HepG2 (cell line): ENCODE measurements at regions not wholly inside any gene's neighbourhood (a gene's known extent, or its start where the extent isn't known, plus 50 kb on each side); places are given as distances from the start of the nearest gene placed in this dataset.

Experiments used
- ATAC-seq: fragments of 200-7000 bp; cut with Tn5 transposase; 3 replicates; pipeline ENCODE4 v1.9.1; 2020; ENCODE audit warnings: mild to moderate bottlenecking, moderate library complexity
- BruUV-seq: library from RNA; stranded (reverse); fragments of 400-500 nt; replicated peaks from 2 replicates; lab custom pipeline; 2021; lab: Mats Ljungman, UMichigan
- CTCF ChIA-PET: fragments of 300-600 bp; formaldehyde crosslinking; extraction: SDS; loops from one replicate; lab custom pipeline; 2021; ENCODE audit warnings: low total read pairs, inconsistent platforms, low intra/inter-chr PET ratio; lab: Yijun Ruan, JAX
- POLR2A ChIA-PET: fragments of 350-600 bp; sonication (Branson Sonifier 250); formaldehyde crosslinking; loops from one replicate; lab custom pipeline; 2020; ENCODE audit warnings: antibody characterized with exemption, inconsistent platforms; lab: Yijun Ruan, JAX
- DNase-seq: peaks from one replicate; pipeline ENCODE4 v3.0.0-alpha.2; 2015; ENCODE audit warnings: low spot score
- FAIRE-seq: peaks from 3 replicates; lab custom pipeline; 2011; peaks lifted over from hg19 to GRCh38; lab: Jason Lieb, UNC
- H2AFZ ChIP-seq: one replicate; pipeline ENCODE4 v1.6.1; 2011; ENCODE audit warnings: low read length, inconsistent platforms
- H3K27ac ChIP-seq: fragments of 300-600 bp; 3 replicates; pipeline ENCODE4 v1.8.0; 2011; ENCODE audit warnings: mixed run types, mild to moderate bottlenecking, mixed read lengths, low read length, inconsistent platforms; ENCODE audit not compliant: insufficient read depth; ENCODE audit errors: extremely low read length
- H3K27me3 ChIP-seq, 2 experiments: fragments of 200-600 bp in 1 of 2; 2 replicates in 1 of 2; 3 replicates in 1 of 2; pipeline versions ENCODE4 v1.6.0 to v1.8.0; 2011; ENCODE audit warnings: low read length in 2 of 2, mild to moderate bottlenecking in 2 of 2, moderate library complexity in 2 of 2, inconsistent platforms in 1 of 2; ENCODE audit not compliant: insufficient read depth in 2 of 2, control insufficient read depth in 1 of 2
- H3K36me3 ChIP-seq, 2 experiments: fragments of 200-600 bp in 1 of 2; replicated peaks in 1 of 2; 2 replicates in 1 of 2; 3 replicates in 1 of 2; pipeline versions ENCODE4 v1.5.1 to v1.8.0; 2011; ENCODE audit warnings: low read length in 2 of 2, inconsistent platforms in 1 of 2; ENCODE audit not compliant: insufficient read depth in 2 of 2, control insufficient read depth in 1 of 2
- H3K4me1 ChIP-seq: 2 replicates; pipeline ENCODE4 v1.5.1; 2012; ENCODE audit warnings: low read length, inconsistent platforms; ENCODE audit not compliant: insufficient read depth
- H3K4me2 ChIP-seq: 2 replicates; pipeline ENCODE4 v1.6.0; 2011; ENCODE audit warnings: low read depth, low read length, inconsistent platforms
- H3K4me3 ChIP-seq, 3 experiments: fragments of 200-600 bp in 1 of 3; sonication (generic), shearing (Covaris generic) in 1 of 3; replicated peaks in 1 of 3; 2 replicates each; pipeline ENCODE4 v1.5.1; 2011 to 2016; ENCODE audit warnings: low read length in 3 of 3, inconsistent platforms in 2 of 3, low read depth in 2 of 3, mild to moderate bottlenecking in 2 of 3, control low read depth in 1 of 3, mixed read lengths in 1 of 3; ENCODE audit not compliant: insufficient read depth in 1 of 3
- H3K79me2 ChIP-seq: one replicate; pipeline ENCODE4 v1.6.1; 2011; ENCODE audit warnings: low read length, inconsistent platforms; ENCODE audit not compliant: insufficient read depth
- H3K9ac ChIP-seq: 2 replicates; pipeline ENCODE4 v1.6.0; 2011; ENCODE audit warnings: mild to moderate bottlenecking, low read depth, low read length, inconsistent platforms; ENCODE audit not compliant: insufficient read depth
- H3K9me3 ChIP-seq: 2 replicates; pipeline ENCODE4 v1.5.1; 2012; ENCODE audit warnings: mild to moderate bottlenecking, low read length
- H4K20me1 ChIP-seq: 2 replicates; pipeline ENCODE4 v1.6.0; 2011; ENCODE audit warnings: inconsistent platforms, mild to moderate bottlenecking, low read length, moderate library complexity; ENCODE audit not compliant: insufficient read depth
- ATAD3A ChIP-seq: sonication (generic); formaldehyde crosslinking; IDR thresholded peaks from 2 replicates; pipeline ENCODE4 v1.4.0; 2020; ENCODE audit warnings: missing genetic modification reagents
- ATRX ChIP-seq: sonication (generic); formaldehyde crosslinking; IDR thresholded peaks from 2 replicates; pipeline ENCODE4 v1.4.0; 2020; ENCODE audit warnings: missing genetic modification reagents, borderline replicate concordance
- ELF1 ChIP-seq: sonication (generic); formaldehyde crosslinking; IDR thresholded peaks from 2 replicates; pipeline ENCODE4 v1.4.0; 2020; ENCODE audit warnings: missing genetic modification reagents
- MIER2 ChIP-seq: IDR thresholded peaks from 2 replicates; pipeline ENCODE4 v1.6.1; 2016; ENCODE audit warnings: missing biosample characterization, missing genetic modification reagents
- NR3C1 ChIP-seq: sonication (generic); formaldehyde crosslinking; IDR thresholded peaks from 2 replicates; pipeline ENCODE4 v1.4.0; 2020; ENCODE audit warnings: missing genetic modification reagents
- PAWR ChIP-seq: sonication (generic); formaldehyde crosslinking; IDR thresholded peaks from 2 replicates; pipeline ENCODE4 v1.4.0; 2020; ENCODE audit warnings: missing genetic modification reagents, mild to moderate bottlenecking, borderline replicate concordance
- RBM22 ChIP-seq: fragments of 200-400 bp; formaldehyde crosslinking; optimal IDR thresholded peaks from 2 replicates; pipeline ENCODE3; 2017; ENCODE audit warnings: mild to moderate bottlenecking, low read length, moderate library complexity
- TEAD2 ChIP-seq: sonication (generic); formaldehyde crosslinking; IDR thresholded peaks from 2 replicates; pipeline ENCODE4 v1.9.0; 2021; ENCODE audit warnings: missing genetic modification reagents
- YEATS2 ChIP-seq: sonication (generic); formaldehyde crosslinking; IDR thresholded peaks from 2 replicates; pipeline ENCODE4 v1.4.0; 2020; ENCODE audit warnings: missing genetic modification reagents, borderline replicate concordance
- YEATS4 ChIP-seq: sonication (generic); formaldehyde crosslinking; IDR thresholded peaks from 2 replicates; pipeline ENCODE4 v1.4.0; 2020; ENCODE audit warnings: missing genetic modification reagents, borderline replicate concordance
- ZNF143 ChIP-seq: sonication (generic); formaldehyde crosslinking; IDR thresholded peaks from 2 replicates; pipeline ENCODE4 v1.4.0; 2020; ENCODE audit warnings: missing genetic modification reagents
- ZNF337 ChIP-seq: sonication (generic); formaldehyde crosslinking; IDR thresholded peaks from 2 replicates; pipeline ENCODE4 v1.5.1; 2020; ENCODE audit warnings: missing genetic modification reagents, low read depth, mild to moderate bottlenecking, borderline replicate concordance
- ZNF33A ChIP-seq: sonication (generic); formaldehyde crosslinking; IDR thresholded peaks from 2 replicates; pipeline ENCODE4 v1.5.1; 2020; ENCODE audit warnings: missing genetic modification reagents, mild to moderate bottlenecking, moderate library complexity, borderline replicate concordance
- ZNF510 ChIP-seq: sonication (generic); formaldehyde crosslinking; IDR thresholded peaks from 2 replicates; pipeline ENCODE4 v1.4.0; 2020; ENCODE audit warnings: low read depth, mild to moderate bottlenecking, missing genetic modification reagents
- ZNF713 ChIP-seq: sonication (generic); formaldehyde crosslinking; IDR thresholded peaks from 2 replicates; pipeline ENCODE4 v1.4.0; 2020; ENCODE audit warnings: mild to moderate bottlenecking, missing genetic modification reagents
- ZZZ3 ChIP-seq: sonication (generic); formaldehyde crosslinking; IDR thresholded peaks from 2 replicates; pipeline ENCODE4 v1.4.0; 2020; ENCODE audit warnings: missing genetic modification reagents, mild to moderate bottlenecking, borderline replicate concordance
- WGBS: methylation state at CpG from one replicate; pipeline ENCODE4 v1.1.6; 2017; ENCODE audit warnings: low lambda C conversion rate; 5-methylcytosine and 5-hydroxymethylcytosine counted together
- in situ Hi-C: cut with HindIII; loops from 2 replicates; pipeline ENCODE4 v1.10.0; 2017; ENCODE audit warnings: low pct_unique_long_range_greater_than_20kb; ENCODE audit not compliant: extremely low pct_ligation_motif_present
- intact Hi-C: fragments of 100-400 bp; cut with micrococcal nuclease; formaldehyde crosslinking; loops from one replicate; pipeline ENCODE4 v1.10.0; 2022; ENCODE audit not compliant: unreplicated experiment
- TF ChIP-seq, protein P1 (sequence below): sonication (generic); formaldehyde crosslinking; IDR thresholded peaks from 2 replicates; pipeline ENCODE4 v1.4.0; 2020; ENCODE audit warnings: mild to moderate bottlenecking, missing genetic modification reagents
- TF ChIP-seq, protein P2 (sequence below): sonication (generic); formaldehyde crosslinking; IDR thresholded peaks from 2 replicates; pipeline ENCODE4 v1.5.0; 2020; ENCODE audit warnings: mild to moderate bottlenecking, missing genetic modification reagents, borderline replicate concordance

DNA sequence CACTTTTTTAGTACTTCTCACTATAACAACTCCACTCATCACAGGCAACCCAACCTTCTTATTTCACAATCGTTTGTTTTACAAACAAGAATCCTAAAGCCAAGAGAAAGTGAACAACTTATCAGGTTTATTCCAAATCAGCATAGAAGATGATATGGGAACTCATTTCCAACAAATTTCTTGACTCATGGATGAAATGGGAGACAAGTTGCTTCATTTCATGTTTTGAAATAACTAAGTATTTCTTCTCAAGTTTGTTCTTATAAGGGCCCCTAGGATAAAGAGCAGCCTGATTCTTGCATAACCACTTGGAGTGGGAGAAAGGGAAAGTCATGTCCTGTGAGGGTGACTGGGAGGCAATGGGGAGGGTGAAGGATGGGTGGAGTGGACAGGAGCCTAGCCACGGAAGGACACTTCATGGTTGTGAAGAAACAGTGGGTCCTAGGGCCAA, 168.3 kb downstream of the DUSP6 start (continued):
- TF ChIP-seq, protein P1, sequence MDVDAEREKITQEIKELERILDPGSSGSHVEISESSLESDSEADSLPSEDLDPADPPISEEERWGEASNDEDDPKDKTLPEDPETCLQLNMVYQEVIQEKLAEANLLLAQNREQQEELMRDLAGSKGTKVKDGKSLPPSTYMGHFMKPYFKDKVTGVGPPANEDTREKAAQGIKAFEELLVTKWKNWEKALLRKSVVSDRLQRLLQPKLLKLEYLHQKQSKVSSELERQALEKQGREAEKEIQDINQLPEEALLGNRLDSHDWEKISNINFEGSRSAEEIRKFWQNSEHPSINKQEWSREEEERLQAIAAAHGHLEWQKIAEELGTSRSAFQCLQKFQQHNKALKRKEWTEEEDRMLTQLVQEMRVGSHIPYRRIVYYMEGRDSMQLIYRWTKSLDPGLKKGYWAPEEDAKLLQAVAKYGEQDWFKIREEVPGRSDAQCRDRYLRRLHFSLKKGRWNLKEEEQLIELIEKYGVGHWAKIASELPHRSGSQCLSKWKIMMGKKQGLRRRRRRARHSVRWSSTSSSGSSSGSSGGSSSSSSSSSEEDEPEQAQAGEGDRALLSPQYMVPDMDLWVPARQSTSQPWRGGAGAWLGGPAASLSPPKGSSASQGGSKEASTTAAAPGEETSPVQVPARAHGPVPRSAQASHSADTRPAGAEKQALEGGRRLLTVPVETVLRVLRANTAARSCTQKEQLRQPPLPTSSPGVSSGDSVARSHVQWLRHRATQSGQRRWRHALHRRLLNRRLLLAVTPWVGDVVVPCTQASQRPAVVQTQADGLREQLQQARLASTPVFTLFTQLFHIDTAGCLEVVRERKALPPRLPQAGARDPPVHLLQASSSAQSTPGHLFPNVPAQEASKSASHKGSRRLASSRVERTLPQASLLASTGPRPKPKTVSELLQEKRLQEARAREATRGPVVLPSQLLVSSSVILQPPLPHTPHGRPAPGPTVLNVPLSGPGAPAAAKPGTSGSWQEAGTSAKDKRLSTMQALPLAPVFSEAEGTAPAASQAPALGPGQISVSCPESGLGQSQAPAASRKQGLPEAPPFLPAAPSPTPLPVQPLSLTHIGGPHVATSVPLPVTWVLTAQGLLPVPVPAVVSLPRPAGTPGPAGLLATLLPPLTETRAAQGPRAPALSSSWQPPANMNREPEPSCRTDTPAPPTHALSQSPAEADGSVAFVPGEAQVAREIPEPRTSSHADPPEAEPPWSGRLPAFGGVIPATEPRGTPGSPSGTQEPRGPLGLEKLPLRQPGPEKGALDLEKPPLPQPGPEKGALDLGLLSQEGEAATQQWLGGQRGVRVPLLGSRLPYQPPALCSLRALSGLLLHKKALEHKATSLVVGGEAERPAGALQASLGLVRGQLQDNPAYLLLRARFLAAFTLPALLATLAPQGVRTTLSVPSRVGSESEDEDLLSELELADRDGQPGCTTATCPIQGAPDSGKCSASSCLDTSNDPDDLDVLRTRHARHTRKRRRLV (CRISPR knock-in tag) = no peak
- no peak for TF ChIP-seq YEATS4 (CRISPR knock-in tag)
- no peak for TF ChIP-seq RBM22
- TF ChIP-seq YEATS2 (CRISPR knock-in tag) = no peak

DNA sequence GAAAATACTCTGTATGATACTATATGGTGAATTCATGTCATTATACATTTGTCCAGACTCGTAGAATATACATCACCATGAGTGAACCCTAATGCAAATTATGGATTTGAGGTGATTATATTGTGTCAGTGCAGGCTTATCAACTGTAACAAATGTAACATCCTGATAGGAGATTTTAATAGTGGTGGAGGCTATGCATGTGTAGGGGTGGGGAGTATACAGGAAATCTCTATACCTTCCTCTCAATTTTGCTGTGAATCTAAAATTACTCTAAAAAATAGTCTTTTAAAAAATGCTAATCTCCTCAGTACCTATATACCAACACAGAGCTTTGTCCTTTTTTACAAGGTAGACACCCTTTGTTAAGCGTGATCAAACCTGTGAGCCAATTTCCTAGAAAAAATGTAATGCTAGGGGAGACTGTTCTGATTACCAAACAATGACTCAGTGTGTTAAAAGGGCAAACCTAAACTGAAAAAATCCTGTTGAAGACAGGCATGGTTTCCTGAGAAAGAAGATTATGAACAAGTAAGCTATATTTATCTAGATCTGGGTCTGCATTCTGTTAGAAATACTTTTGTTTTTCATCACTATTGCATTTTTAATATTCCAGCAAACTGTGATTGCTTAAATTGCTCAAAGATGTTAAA, 170.9 kb downstream of the DUSP6 start:
- FAIRE-seq (no peak), DNase-seq (no peak), ATAC-seq (no peak)
- WGBS = 9% methylated on average over 2 of the region's 2 CpGs
- no peaks in the 10 kb centered on the region for H4K20me1 ChIP-seq
- H3K27me3 ChIP-seq = no peaks in the 10 kb centered on the region
- CTCF ChIA-PET = no interaction called here
- no peaks in the 10 kb centered on the region for H3K79me2 ChIP-seq
- H3K4me3 ChIP-seq = no peak overlapping the region
- no peak overlapping the region for H3K9ac ChIP-seq
- no peaks in the 10 kb centered on the region for H3K36me3 ChIP-seq
- intact Hi-C loops = no loop called here
- no peak overlapping the region for H3K27ac ChIP-seq
- POLR2A ChIA-PET = no interaction called here
- H3K9me3 ChIP-seq = no peaks in the 10 kb centered on the region
- BruUV-seq = no TSS peak
- H3K4me1 ChIP-seq = no peaks in the 10 kb centered on the region
- in situ Hi-C loops = no loop called here
- no peak overlapping the region for H3K4me2 ChIP-seq
- no peak overlapping the region for H2AFZ ChIP-seq
- no peak for TF ChIP-seq ZNF143 (CRISPR knock-in tag)
- TF ChIP-seq ELF1 (CRISPR knock-in tag) = no peak
- no peak for TF ChIP-seq ZNF510 (CRISPR knock-in tag)
- TF ChIP-seq ZNF33A (CRISPR knock-in tag) = no peak
- no peak for TF ChIP-seq PAWR (CRISPR knock-in tag)
- no peak for TF ChIP-seq NR3C1
- no peak for TF ChIP-seq ATRX (CRISPR knock-in tag)
- TF ChIP-seq TEAD2 (CRISPR knock-in tag) = no peak
- TF ChIP-seq ZZZ3 = no peak
- TF ChIP-seq ZNF713 (CRISPR knock-in tag) = no peak
- TF ChIP-seq, protein P2, sequence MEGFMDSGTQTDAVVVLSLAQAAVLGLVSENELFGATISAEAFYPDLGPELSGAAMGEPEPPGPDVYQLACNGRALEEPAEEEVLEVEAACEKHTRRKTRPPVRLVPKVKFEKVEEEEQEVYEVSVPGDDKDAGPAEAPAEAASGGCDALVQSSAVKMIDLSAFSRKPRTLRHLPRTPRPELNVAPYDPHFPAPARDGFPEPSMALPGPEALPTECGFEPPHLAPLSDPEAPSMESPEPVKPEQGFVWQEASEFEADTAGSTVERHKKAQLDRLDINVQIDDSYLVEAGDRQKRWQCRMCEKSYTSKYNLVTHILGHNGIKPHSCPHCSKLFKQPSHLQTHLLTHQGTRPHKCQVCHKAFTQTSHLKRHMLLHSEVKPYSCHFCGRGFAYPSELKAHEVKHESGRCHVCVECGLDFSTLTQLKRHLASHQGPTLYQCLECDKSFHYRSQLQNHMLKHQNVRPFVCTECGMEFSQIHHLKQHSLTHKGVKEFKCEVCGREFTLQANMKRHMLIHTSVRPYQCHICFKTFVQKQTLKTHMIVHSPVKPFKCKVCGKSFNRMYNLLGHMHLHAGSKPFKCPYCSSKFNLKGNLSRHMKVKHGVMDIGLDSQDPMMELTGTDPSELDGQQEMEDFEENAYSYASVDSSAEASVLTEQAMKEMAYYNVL (CRISPR knock-in tag) = no peak
- no peak for TF ChIP-seq MIER2
- TF ChIP-seq ATAD3A = no peak
- no peak for TF ChIP-seq ZNF337
